Panc1 (cell line): ENCODE measurements at regions not wholly inside any gene's neighbourhood (a gene's known extent, or its start where the extent isn't known, plus 50 kb on each side); places are given as distances from the start of the nearest gene placed in this dataset.

Experiments
- CTCF ChIP-seq: fragments of 450-650 bp; IDR thresholded peaks from 2 replicates; pipeline ENCODE4 v1.5.1; 2017; ENCODE audit warnings: mild to moderate bottlenecking
- POLR2AphosphoS5 ChIP-seq: IDR thresholded peaks from 2 replicates; pipeline ENCODE4 v1.6.1; 2012; ENCODE audit warnings: mild to moderate bottlenecking, low read depth, low read length, moderate library complexity

DNA sequence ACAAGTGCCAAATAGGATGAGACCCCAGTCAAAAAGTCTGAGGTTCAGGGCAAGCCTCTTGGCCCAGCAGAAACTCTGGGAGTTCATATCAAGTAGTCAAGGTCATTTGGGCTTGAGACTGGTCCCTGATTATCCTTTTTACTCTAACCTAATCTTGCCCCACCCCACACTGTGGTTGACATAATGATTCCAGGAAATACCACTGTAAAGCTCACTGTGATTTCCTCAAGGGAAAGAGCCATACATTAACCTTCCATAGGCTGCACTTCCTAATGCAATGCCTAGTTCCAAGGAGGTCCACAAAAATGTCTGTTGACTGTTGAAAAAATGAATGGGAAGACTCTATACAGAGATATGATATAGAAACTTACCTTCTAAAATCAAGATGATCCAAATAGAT lies 52.9 kb upstream of the CHCHD3 start:
- TF ChIP-seq CTCF = no peak
- no peak for TF ChIP-seq POLR2AphosphoS5
